Endodermal cell (in vitro differentiated cells): ENCODE measurements at regions not wholly inside any gene's neighbourhood (a gene's known extent, or its start where the extent isn't known, plus 50 kb on each side); places are given as distances from the start of the nearest gene placed in this dataset.

Experiments
- DNase-seq: peaks from one replicate; pipeline ENCODE4 v3.0.0-alpha.2; 2017
- H3K27ac ChIP-seq: 2 replicates; pipeline ENCODE4 v1.5.1; 2013; ENCODE audit warnings: mild to moderate bottlenecking, low read depth, low read length, moderate library complexity
- H3K27me3 ChIP-seq: 2 replicates; pipeline ENCODE4 v1.6.1; 2013; ENCODE audit warnings: mild to moderate bottlenecking, low read length, moderate library complexity; ENCODE audit not compliant: insufficient read depth, control insufficient read depth, poor library complexity, severe bottlenecking
- H3K36me3 ChIP-seq: 2 replicates; pipeline ENCODE4 v1.7.0; 2013; ENCODE audit warnings: mild to moderate bottlenecking, low read length, moderate library complexity; ENCODE audit not compliant: control insufficient read depth, insufficient read depth
- H3K4me1 ChIP-seq: one replicate; pipeline ENCODE4 v1.7.0; 2013; ENCODE audit warnings: low read length; ENCODE audit not compliant: control insufficient read depth, insufficient read depth
- H3K4me3 ChIP-seq: 2 replicates; pipeline ENCODE4 v1.5.1; 2013; ENCODE audit warnings: mild to moderate bottlenecking, low read length, moderate library complexity
- H3K9ac ChIP-seq: 2 replicates; pipeline ENCODE4 v1.6.1; 2013; ENCODE audit warnings: mild to moderate bottlenecking, low read length, moderate library complexity; ENCODE audit not compliant: poor library complexity, severe bottlenecking; ENCODE audit errors: extremely low read depth
- H3K9me3 ChIP-seq: 2 replicates; pipeline ENCODE4 v1.6.1; 2013; ENCODE audit warnings: mild to moderate bottlenecking, low read length, moderate library complexity; ENCODE audit not compliant: control insufficient read depth
- H3K27ac Mint-ChIP-seq: 2 replicates; pipeline ENCODE4 v1.8.0; 2020; ENCODE audit warnings: mixed read lengths
- H3K27me3 Mint-ChIP-seq: 2 replicates; pipeline ENCODE4 v1.8.0; 2021; ENCODE audit warnings: mild to moderate bottlenecking, mixed read lengths; ENCODE audit not compliant: insufficient read depth
- H3K36me3 Mint-ChIP-seq: 2 replicates; pipeline ENCODE4 v1.8.0; 2020; ENCODE audit warnings: low read depth, mixed read lengths
- H3K4me1 Mint-ChIP-seq: 2 replicates; pipeline ENCODE4 v1.8.0; 2020; ENCODE audit warnings: mixed read lengths
- H3K4me3 Mint-ChIP-seq: 2 replicates; pipeline ENCODE4 v1.8.0; 2020; ENCODE audit warnings: mild to moderate bottlenecking, moderate library complexity, mixed read lengths
- H3K9me3 Mint-ChIP-seq: 2 replicates; pipeline ENCODE4 v1.8.0; 2020; ENCODE audit warnings: mild to moderate bottlenecking, mixed read lengths
- WGBS, 2 experiments: methylation state at CpG; one replicate each; pipeline versions ENCODE4 v1.1.5 to v1.1.7; 2013; ENCODE audit warnings: missing lambda C conversion rate in 2 of 2, mixed read lengths in 1 of 2; ENCODE audit not compliant: insufficient coverage in 1 of 2, insufficient read length in 1 of 2; 5-methylcytosine and 5-hydroxymethylcytosine counted together
- TF ChIP-seq, protein P1 (sequence below): fragments of 200-600 bp; sonication (generic); conservative IDR thresholded peaks from 2 replicates; pipeline ENCODE4 v1.5.0; 2021; ENCODE audit warnings: antibody characterized with exemption, mild to moderate bottlenecking

DNA sequence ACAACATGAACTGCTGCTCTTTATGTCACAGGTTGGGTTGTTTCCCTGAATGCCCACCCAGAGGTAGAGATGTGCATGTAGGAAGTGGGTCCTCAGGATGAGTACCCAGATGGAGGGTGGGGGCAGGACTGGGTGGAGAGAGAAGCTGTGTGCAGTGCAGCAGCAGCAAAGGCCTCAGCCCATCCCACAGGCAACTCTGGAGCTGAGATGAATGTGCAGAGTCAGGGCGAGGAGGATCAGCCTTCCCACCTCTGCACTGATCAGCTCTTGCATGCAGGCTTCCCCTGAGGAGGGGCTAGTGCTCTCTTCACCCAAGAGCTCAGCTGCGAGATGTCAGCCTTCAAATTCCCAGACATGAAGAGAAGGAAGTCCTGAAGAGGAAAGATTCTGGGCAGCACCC is 326.2 kb upstream of the RAB6C start:
- no peaks in the 10 kb centered on the region for H3K27me3 ChIP-seq
- TF ChIP-seq, protein P1, sequence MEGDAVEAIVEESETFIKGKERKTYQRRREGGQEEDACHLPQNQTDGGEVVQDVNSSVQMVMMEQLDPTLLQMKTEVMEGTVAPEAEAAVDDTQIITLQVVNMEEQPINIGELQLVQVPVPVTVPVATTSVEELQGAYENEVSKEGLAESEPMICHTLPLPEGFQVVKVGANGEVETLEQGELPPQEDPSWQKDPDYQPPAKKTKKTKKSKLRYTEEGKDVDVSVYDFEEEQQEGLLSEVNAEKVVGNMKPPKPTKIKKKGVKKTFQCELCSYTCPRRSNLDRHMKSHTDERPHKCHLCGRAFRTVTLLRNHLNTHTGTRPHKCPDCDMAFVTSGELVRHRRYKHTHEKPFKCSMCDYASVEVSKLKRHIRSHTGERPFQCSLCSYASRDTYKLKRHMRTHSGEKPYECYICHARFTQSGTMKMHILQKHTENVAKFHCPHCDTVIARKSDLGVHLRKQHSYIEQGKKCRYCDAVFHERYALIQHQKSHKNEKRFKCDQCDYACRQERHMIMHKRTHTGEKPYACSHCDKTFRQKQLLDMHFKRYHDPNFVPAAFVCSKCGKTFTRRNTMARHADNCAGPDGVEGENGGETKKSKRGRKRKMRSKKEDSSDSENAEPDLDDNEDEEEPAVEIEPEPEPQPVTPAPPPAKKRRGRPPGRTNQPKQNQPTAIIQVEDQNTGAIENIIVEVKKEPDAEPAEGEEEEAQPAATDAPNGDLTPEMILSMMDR = no peak
- no peaks in the 10 kb centered on the region for H3K9me3 ChIP-seq
- no peak overlapping the region for H3K9ac ChIP-seq
- H3K4me3 ChIP-seq = no peak overlapping the region
- Mint-ChIP-seq H3K4me3 (no peak overlapping the region), H3K4me1 (peaks cover 6% of the 10 kb centered on the region), H3K27ac (no peak overlapping the region), H3K9me3 (no peaks in the 10 kb centered on the region), H3K36me3 (no peaks in the 10 kb centered on the region), H3K27me3 (peaks cover 7% of the 10 kb centered on the region)
- H3K4me1 ChIP-seq = no peaks in the 10 kb centered on the region
- no peak for DNase-seq
- WGBS, 2 experiments = 66 to 86% methylated on average over 2 of the region's 2 CpGs
- no peaks in the 10 kb centered on the region for H3K36me3 ChIP-seq
- no peak overlapping the region for H3K27ac ChIP-seq

DNA sequence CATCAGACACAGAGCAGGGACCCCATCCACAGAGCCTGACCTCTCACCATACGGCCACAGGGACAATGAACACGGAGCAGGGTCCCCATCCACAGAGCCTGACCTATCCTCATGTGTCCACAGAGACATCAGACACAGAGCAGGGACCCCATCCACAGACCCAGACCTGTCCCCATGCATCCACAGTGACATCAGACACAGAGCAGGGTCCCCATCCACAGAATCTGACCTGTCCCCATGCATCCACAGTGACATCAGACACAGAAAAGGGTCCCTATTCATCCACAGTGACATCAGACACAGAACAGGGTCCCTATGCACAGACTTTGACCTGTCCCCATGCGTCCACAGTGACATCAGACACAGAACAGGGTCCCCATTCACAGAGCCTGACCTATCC is 325.1 kb upstream of the RAB6C start:
- Histone ChIP-seq H3K36me3 (no peaks in the 10 kb centered on the region), H3K4me1 (no peaks in the 10 kb centered on the region), H3K27me3 (no peaks in the 10 kb centered on the region), H3K9ac (no peak overlapping the region), H3K4me3 (no peak overlapping the region), H3K27ac (no peak overlapping the region), H3K9me3 (no peaks in the 10 kb centered on the region)
- H3K27me3 Mint-ChIP-seq = peaks cover 7% of the 10 kb centered on the region
- WGBS, 2 experiments = 80 to 100% methylated on average over 1 to 3 of the region's 3 CpGs
- TF ChIP-seq, protein P1 = no peak
- peaks cover 1% of the 10 kb centered on the region for H3K36me3 Mint-ChIP-seq
- no peak overlapping the region for H3K27ac Mint-ChIP-seq
- peaks cover 9% of the 10 kb centered on the region for H3K9me3 Mint-ChIP-seq
- no peak for DNase-seq
- H3K4me1 Mint-ChIP-seq = peaks cover 6% of the 10 kb centered on the region
- H3K4me3 Mint-ChIP-seq = no peak overlapping the region

DNA sequence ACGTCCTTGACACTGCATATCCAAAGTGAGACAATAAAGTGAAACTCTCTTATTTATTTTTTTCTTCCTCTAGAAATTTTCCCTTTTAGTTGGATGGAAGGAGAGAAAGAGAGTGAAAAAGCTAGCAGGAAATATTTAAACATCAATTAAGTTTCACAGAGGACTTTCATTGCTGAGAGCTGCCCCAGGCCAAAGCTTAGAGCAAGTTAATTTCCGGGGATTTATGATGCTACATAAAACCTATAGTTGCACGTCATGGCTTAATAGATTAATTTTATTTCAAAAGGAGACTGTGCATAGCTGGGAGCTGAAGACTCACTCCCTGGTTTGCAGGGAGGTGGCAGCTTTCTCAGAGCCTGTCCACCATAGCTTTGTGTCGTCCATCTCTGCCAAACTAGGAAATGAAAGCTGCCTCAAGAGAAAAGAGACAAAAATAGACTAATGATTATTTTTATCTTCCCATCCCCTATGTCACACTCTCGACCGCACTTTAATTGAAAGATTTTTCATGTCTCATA is 323.3 kb upstream of the RAB6C start:
- no peak overlapping the region for H3K4me3 ChIP-seq
- TF ChIP-seq, protein P1 = no peak
- H3K27ac ChIP-seq = no peak overlapping the region
- DNase-seq = no peak
- Mint-ChIP-seq H3K27me3 (peaks cover 7% of the 10 kb centered on the region), H3K27ac (no peak overlapping the region), H3K36me3 (peaks cover 1% of the 10 kb centered on the region), H3K4me3 (no peak overlapping the region), H3K4me1 (peaks cover 6% of the 10 kb centered on the region), H3K9me3 (peaks cover 10% of the 10 kb centered on the region)
- no peaks in the 10 kb centered on the region for H3K4me1 ChIP-seq
- no peaks in the 10 kb centered on the region for H3K36me3 ChIP-seq
- H3K9ac ChIP-seq = no peak overlapping the region
- no peaks in the 10 kb centered on the region for H3K27me3 ChIP-seq
- H3K9me3 ChIP-seq = no peaks in the 10 kb centered on the region
- 86 to 100% methylated on average over 3 to 6 of the region's 6 CpGs for WGBS, 2 experiments
